ENCODE measurements at regions not wholly inside any gene's neighbourhood (a gene's known extent, or its start where the extent isn't known, plus 50 kb on each side); places are given as distances from the start of the nearest gene placed in this dataset.

DNA sequence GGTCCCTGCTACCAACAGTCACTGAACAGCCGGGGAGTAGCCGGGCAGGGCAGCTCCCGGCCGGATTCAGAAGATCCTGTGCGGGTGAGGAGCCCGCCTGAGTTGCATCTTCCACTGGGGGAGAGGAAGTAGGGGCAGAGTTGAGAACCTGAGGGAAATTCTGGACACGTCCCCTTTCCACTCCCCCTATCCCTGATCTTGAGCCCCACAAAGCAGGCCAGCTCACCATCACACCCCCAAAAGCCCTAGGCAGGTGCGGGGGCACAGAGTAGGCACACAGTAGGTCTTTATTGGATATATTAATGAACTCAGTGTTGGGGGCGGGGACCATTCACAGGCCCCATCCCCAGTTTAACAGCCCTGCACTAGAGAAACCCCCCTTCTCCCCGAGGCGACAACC is 81.9 kb upstream of the UXS1 start:
- no peak overlapping the region for H2AFZ ChIP-seq (ENCODE audit: low read depth, low read length)
- H3K9me3 ChIP-seq (ENCODE audit: low read length), result no peaks in the 10 kb centered on the region
- H3K36me3 ChIP-seq (ENCODE audit: insufficient read depth, low read length), result no peaks in the 10 kb centered on the region
- no peaks in the 10 kb centered on the region for H4K20me1 ChIP-seq (ENCODE audit: insufficient read depth)
- no peak overlapping the region for H3K27ac ChIP-seq (ENCODE audit: low read length)
- H3K27me3 ChIP-seq (ENCODE audit: insufficient read depth, low read depth, low read length), result no peaks in the 10 kb centered on the region
- no peaks in the 10 kb centered on the region for H3K79me2 ChIP-seq (replicated peaks; ENCODE audit: insufficient read depth, low read length)
- H3F3A ChIP-seq (ENCODE audit: insufficient read depth, low read length, poor library complexity, severe bottlenecking), result no peaks in the 10 kb centered on the region
- no peaks in the 10 kb centered on the region for H3K9me2 ChIP-seq (ENCODE audit: insufficient read depth, low read length)
- no peak overlapping the region for H3K9ac ChIP-seq (ENCODE audit: low read length)
- H3K4me3 ChIP-seq (ENCODE audit: low read length), result no peak overlapping the region
- no peak overlapping the region for H3K4me2 ChIP-seq (ENCODE audit: low read length)
- TF ChIP-seq EP300 (conservative IDR thresholded peaks at IDR 0.05; ENCODE audit: poor library complexity, severe bottlenecking), result no peak
- TF ChIP-seq, protein P1, sequence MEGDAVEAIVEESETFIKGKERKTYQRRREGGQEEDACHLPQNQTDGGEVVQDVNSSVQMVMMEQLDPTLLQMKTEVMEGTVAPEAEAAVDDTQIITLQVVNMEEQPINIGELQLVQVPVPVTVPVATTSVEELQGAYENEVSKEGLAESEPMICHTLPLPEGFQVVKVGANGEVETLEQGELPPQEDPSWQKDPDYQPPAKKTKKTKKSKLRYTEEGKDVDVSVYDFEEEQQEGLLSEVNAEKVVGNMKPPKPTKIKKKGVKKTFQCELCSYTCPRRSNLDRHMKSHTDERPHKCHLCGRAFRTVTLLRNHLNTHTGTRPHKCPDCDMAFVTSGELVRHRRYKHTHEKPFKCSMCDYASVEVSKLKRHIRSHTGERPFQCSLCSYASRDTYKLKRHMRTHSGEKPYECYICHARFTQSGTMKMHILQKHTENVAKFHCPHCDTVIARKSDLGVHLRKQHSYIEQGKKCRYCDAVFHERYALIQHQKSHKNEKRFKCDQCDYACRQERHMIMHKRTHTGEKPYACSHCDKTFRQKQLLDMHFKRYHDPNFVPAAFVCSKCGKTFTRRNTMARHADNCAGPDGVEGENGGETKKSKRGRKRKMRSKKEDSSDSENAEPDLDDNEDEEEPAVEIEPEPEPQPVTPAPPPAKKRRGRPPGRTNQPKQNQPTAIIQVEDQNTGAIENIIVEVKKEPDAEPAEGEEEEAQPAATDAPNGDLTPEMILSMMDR (IDR thresholded peaks at IDR 0.05; ENCODE audit: poor library complexity, severe bottlenecking), result no peak
- TF ChIP-seq SMC3 (conservative IDR thresholded peaks at IDR 0.05; ENCODE audit: poor library complexity), result no peak
- no peak for TF ChIP-seq RAD21 (conservative IDR thresholded peaks at IDR 0.05)
- TF ChIP-seq, protein P2, sequence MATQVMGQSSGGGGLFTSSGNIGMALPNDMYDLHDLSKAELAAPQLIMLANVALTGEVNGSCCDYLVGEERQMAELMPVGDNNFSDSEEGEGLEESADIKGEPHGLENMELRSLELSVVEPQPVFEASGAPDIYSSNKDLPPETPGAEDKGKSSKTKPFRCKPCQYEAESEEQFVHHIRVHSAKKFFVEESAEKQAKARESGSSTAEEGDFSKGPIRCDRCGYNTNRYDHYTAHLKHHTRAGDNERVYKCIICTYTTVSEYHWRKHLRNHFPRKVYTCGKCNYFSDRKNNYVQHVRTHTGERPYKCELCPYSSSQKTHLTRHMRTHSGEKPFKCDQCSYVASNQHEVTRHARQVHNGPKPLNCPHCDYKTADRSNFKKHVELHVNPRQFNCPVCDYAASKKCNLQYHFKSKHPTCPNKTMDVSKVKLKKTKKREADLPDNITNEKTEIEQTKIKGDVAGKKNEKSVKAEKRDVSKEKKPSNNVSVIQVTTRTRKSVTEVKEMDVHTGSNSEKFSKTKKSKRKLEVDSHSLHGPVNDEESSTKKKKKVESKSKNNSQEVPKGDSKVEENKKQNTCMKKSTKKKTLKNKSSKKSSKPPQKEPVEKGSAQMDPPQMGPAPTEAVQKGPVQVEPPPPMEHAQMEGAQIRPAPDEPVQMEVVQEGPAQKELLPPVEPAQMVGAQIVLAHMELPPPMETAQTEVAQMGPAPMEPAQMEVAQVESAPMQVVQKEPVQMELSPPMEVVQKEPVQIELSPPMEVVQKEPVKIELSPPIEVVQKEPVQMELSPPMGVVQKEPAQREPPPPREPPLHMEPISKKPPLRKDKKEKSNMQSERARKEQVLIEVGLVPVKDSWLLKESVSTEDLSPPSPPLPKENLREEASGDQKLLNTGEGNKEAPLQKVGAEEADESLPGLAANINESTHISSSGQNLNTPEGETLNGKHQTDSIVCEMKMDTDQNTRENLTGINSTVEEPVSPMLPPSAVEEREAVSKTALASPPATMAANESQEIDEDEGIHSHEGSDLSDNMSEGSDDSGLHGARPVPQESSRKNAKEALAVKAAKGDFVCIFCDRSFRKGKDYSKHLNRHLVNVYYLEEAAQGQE (IDR thresholded peaks at IDR 0.05; ENCODE audit: borderline replicate concordance), result no peak
- TF ChIP-seq TAF1 (IDR thresholded peaks at IDR 0.05; ENCODE audit: low read depth), result no peak
- no peak for TF ChIP-seq EZH2 (IDR thresholded peaks at IDR 0.05; ENCODE audit: borderline replicate concordance, insufficient read depth, low read length, poor library complexity, severe bottlenecking)
- TF ChIP-seq POLR2AphosphoS5 (IDR thresholded peaks at IDR 0.05), result no peak
- no peak for TF ChIP-seq MXI1 (conservative IDR thresholded peaks at IDR 0.05; ENCODE audit: poor library complexity, severe bottlenecking)

DNA sequence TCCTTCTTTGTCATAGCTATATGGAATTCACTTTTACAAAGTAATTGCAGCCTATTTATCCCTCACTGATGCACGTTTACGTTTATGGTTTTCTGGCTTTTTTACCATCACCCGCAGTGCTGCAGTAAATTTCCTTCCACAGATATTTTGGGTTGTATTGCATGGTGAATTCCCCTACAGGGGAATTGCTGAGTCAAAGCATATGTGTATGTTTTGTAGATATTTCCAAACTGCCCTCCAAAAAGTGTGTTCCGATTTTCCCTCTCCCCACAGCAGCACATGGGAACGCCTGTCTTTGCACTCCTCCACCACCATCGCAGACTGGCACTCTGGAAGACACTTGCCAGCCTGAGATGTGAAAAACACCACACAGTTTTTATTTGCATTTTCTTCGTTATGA is 80.6 kb upstream of the UXS1 start:
- Histone ChIP-seq H3F3A (ENCODE audit: insufficient read depth, low read length, poor library complexity, severe bottlenecking) (no peaks in the 10 kb centered on the region), H4K20me1 (ENCODE audit: insufficient read depth) (no peaks in the 10 kb centered on the region), H3K9ac (ENCODE audit: low read length) (no peak overlapping the region), H3K27ac (ENCODE audit: low read length) (no peak overlapping the region), H2AFZ (ENCODE audit: low read depth, low read length) (no peak overlapping the region), H3K27me3 (ENCODE audit: insufficient read depth, low read depth, low read length) (no peaks in the 10 kb centered on the region), H3K9me2 (ENCODE audit: insufficient read depth, low read length) (no peaks in the 10 kb centered on the region), H3K9me3 (ENCODE audit: low read length) (no peaks in the 10 kb centered on the region), H3K79me2 (replicated peaks; ENCODE audit: insufficient read depth, low read length) (no peaks in the 10 kb centered on the region), H3K36me3 (ENCODE audit: insufficient read depth, low read length) (no peaks in the 10 kb centered on the region), H3K4me3 (ENCODE audit: low read length) (no peak overlapping the region), H3K4me2 (ENCODE audit: low read length) (no peak overlapping the region)
- no peak for TF ChIP-seq TAF1 (IDR thresholded peaks at IDR 0.05; ENCODE audit: low read depth)

DNA sequence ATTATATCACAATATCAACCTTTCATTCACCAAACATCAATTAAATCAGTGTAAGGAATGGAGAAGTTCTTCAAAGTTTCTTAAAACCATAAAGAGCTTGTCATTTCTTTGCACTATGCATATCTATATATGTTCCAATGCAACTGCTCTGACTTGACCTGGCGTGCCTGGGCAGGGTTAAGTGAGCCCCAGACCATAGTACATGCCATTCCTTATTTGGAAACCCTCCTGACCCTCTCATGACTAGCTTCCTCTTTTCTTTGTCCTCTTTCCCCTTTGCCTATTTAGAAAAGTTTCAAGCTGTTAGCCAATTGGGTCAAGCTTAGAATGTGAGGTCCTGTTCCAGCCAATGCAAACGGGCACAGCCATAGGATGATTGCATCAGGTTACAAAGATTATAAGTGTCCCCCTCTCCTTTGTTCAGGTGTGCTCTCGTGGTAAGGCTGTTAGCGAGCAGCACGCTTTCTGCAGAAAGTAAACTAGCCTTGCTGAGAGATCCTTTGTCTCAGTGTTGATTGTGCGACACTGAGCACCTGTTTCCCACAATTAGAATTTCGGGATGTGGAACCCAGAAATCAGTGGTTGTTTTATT is 78.2 kb upstream of the UXS1 start:
- Histone ChIP-seq H3K79me2 (replicated peaks; ENCODE audit: insufficient read depth, low read length) (no peaks in the 10 kb centered on the region), H3K4me2 (ENCODE audit: low read length) (no peak overlapping the region), H3K27me3 (ENCODE audit: insufficient read depth, low read depth, low read length) (no peaks in the 10 kb centered on the region), H3K4me3 (ENCODE audit: low read length) (no peak overlapping the region), H3K9me3 (ENCODE audit: low read length) (no peaks in the 10 kb centered on the region), H3K9me2 (ENCODE audit: insufficient read depth, low read length) (no peaks in the 10 kb centered on the region), H3K9ac (ENCODE audit: low read length) (no peak overlapping the region), H2AFZ (ENCODE audit: low read depth, low read length) (no peak overlapping the region), H3K36me3 (ENCODE audit: insufficient read depth, low read length) (no peaks in the 10 kb centered on the region), H3F3A (ENCODE audit: insufficient read depth, low read length, poor library complexity, severe bottlenecking) (no peaks in the 10 kb centered on the region), H3K27ac (ENCODE audit: low read length) (no peak overlapping the region), H4K20me1 (ENCODE audit: insufficient read depth) (no peaks in the 10 kb centered on the region)
- TF ChIP-seq POLR2AphosphoS5 (IDR thresholded peaks at IDR 0.05), result no peak
- TF ChIP-seq EZH2 (IDR thresholded peaks at IDR 0.05; ENCODE audit: borderline replicate concordance, insufficient read depth, low read length, poor library complexity, severe bottlenecking), result no peak
- TF ChIP-seq SMC3 (conservative IDR thresholded peaks at IDR 0.05; ENCODE audit: poor library complexity), result no peak
- TF ChIP-seq TAF1 (IDR thresholded peaks at IDR 0.05; ENCODE audit: low read depth), result no peak
- TF ChIP-seq MXI1 (conservative IDR thresholded peaks at IDR 0.05; ENCODE audit: poor library complexity, severe bottlenecking), result no peak
- TF ChIP-seq, protein P1 (IDR thresholded peaks at IDR 0.05; ENCODE audit: poor library complexity, severe bottlenecking), result no peak
- TF ChIP-seq EP300 (conservative IDR thresholded peaks at IDR 0.05; ENCODE audit: poor library complexity, severe bottlenecking), result no peak
- no peak for TF ChIP-seq RAD21 (conservative IDR thresholded peaks at IDR 0.05)
- TF ChIP-seq, protein P2 (IDR thresholded peaks at IDR 0.05; ENCODE audit: borderline replicate concordance), result no peak

All from neural cell (in vitro differentiated cells).